ENCODE measurements at regions not wholly inside any gene's neighbourhood (a gene's known extent, or its start where the extent isn't known, plus 50 kb on each side); places are given as distances from the start of the nearest gene placed in this dataset.
A peak's percentile ranks its signal among the peaks of the same experiment; 100 is the strongest.

GRCh38 chr9:84460695-84461094 lies 120.1 kb upstream of the SLC28A3 start:
- DNase-seq, result no peak

GRCh38 chr9:84463272-84463671 lies 122.7 kb upstream of the SLC28A3 start:
- DNase-seq, result no peak

GRCh38 chr9:84466580-84467285 lies 126.2 kb upstream of the SLC28A3 start:
- no peak for DNase-seq

GRCh38 chr9:84471816-84472215 lies 131.3 kb upstream of the SLC28A3 start:
- no peak for DNase-seq

- DNase-seq, result no peak
Observed at GRCh38 chr9:84478996-84479395, 138.4 kb upstream of the SLC28A3 start.

GRCh38 chr9:84480071-84480470 lies 139.5 kb upstream of the SLC28A3 start:
- DNase-seq, result no peak

- DNase-seq, result no peak
Observed at GRCh38 chr9:84481231-84481630, 140.7 kb upstream of the SLC28A3 start.

GRCh38 chr9:84481636-84482218 lies 141.2 kb upstream of the SLC28A3 start:
- DNase-seq, result no peak

GRCh38 chr9:84482607-84483006 lies 142.0 kb upstream of the SLC28A3 start:
- DNase-seq, result no peak

GRCh38 chr9:84484172-84484571 lies 143.6 kb upstream of the SLC28A3 start:
- DNase-seq, result no peak

- no peak for DNase-seq
Observed at GRCh38 chr9:84485539-84485938, 145.0 kb upstream of the SLC28A3 start.

- no peak for DNase-seq
Observed at GRCh38 chr9:84486663-84487062, 146.1 kb upstream of the SLC28A3 start.

GRCh38 chr9:84490206-84490841 lies 149.8 kb upstream of the SLC28A3 start:
- no peak for DNase-seq

GRCh38 chr9:84490842-84491325 lies 150.3 kb upstream of the SLC28A3 start:
- no peak for DNase-seq

GRCh38 chr9:84492366-84493159 lies 152.0 kb upstream of the SLC28A3 start:
- DNase-seq, result no peak

GRCh38 chr9:84493284-84493947 lies 152.9 kb upstream of the SLC28A3 start:
- DNase-seq, result no peak

GRCh38 chr9:84499969-84500582 lies 159.5 kb upstream of the SLC28A3 start:
- DNase-seq, result peak; percentile 5

GRCh38 chr9:84500826-84501225 lies 160.3 kb upstream of the SLC28A3 start:
- no peak for DNase-seq

- no peak for DNase-seq
Observed at GRCh38 chr9:84501587-84501986, 161.0 kb upstream of the SLC28A3 start.

GRCh38 chr9:84502066-84502465 lies 161.5 kb upstream of the SLC28A3 start:
- no peak for DNase-seq

- no peak for DNase-seq
Observed at GRCh38 chr9:84504360-84504759, 163.8 kb upstream of the SLC28A3 start.

- no peak for DNase-seq
Observed at GRCh38 chr9:84511651-84512050, 157.9 kb upstream of the NTRK2 start.

All from activated CD4-positive, alpha-beta T cell treated with anti-CD3 and anti-CD28 coated beads, Interleukin-2, Interleukin-6, amounts not matched to agents 100 ng/mL and 50 ng/mL, durations not matched to agents 16 hours and 8 hours (primary cell).